ENCODE measurements at regions not wholly inside any gene's neighbourhood (a gene's known extent, or its start where the extent isn't known, plus 50 kb on each side); places are given as distances from the start of the nearest gene placed in this dataset.

GRCh38 chr3:30554317-30554690, 52.1 kb upstream of the TGFBR2 start:
- Mint-ChIP-seq H3K9me3 (ENCODE audit: unreplicated experiment) (no peaks in the 10 kb centered on the region), H3K27me3 (ENCODE audit: insufficient read depth, unreplicated experiment) (no peaks in the 10 kb centered on the region), H3K27ac (ENCODE audit: unreplicated experiment) (no peak overlapping the region), H3K4me3 (ENCODE audit: unreplicated experiment) (no peak overlapping the region), H3K36me3 (ENCODE audit: insufficient read depth, unreplicated experiment) (no peaks in the 10 kb centered on the region), H3K4me1 (ENCODE audit: low read depth, unreplicated experiment) (peaks cover 45% of the 10 kb centered on the region)
- BruUV-seq (replicated peaks): no TSS peak
- intact Hi-C loops (cut with micrococcal nuclease; ENCODE audit: unreplicated experiment): no loop called here
- no peaks in the 10 kb centered on the region for H3K9me3 ChIP-seq
- H3K27me3 ChIP-seq (replicated peaks; ENCODE audit: control insufficient read depth, insufficient read depth, low read length): no peaks in the 10 kb centered on the region
- H3K4me3 ChIP-seq (ENCODE audit: low read depth, low read length): no peak overlapping the region
- POLR2A ChIA-PET: no interaction called here
- H3K36me3 ChIP-seq (ENCODE audit: control insufficient read depth, insufficient read depth, low read length): no peaks in the 10 kb centered on the region
- TF ChIP-seq CTCF (IDR thresholded peaks at IDR 0.05; ENCODE audit: insufficient read depth in 1 of 2, low read depth in 1 of 2, low read length in 1 of 2, severe bottlenecking in 1 of 2, unreplicated experiment in 1 of 2): no peak
- no peak for DNase-seq
- CTCF ChIA-PET: no interaction called here
- H3K4me1 ChIP-seq: 0 out of 2 replicates have a peak, but pooled peaks cover 11% of the 10 kb centered on the region

- no peak overlapping the region for H3K4me3 ChIP-seq (ENCODE audit: low read depth, low read length)
- Mint-ChIP-seq H3K4me3 (ENCODE audit: unreplicated experiment) (no peak overlapping the region), H3K36me3 (ENCODE audit: insufficient read depth, unreplicated experiment) (no peaks in the 10 kb centered on the region), H3K9me3 (ENCODE audit: unreplicated experiment) (no peaks in the 10 kb centered on the region), H3K27me3 (ENCODE audit: insufficient read depth, unreplicated experiment) (no peaks in the 10 kb centered on the region), H3K4me1 (ENCODE audit: low read depth, unreplicated experiment) (peaks cover 34% of the 10 kb centered on the region), H3K27ac (ENCODE audit: unreplicated experiment) (no peak overlapping the region)
- no peak for DNase-seq
- POLR2A ChIA-PET: no interaction called here
- CTCF ChIA-PET: no interaction called here
- H3K9me3 ChIP-seq: no peaks in the 10 kb centered on the region
- no peaks in the 10 kb centered on the region for H3K36me3 ChIP-seq (ENCODE audit: control insufficient read depth, insufficient read depth, low read length)
- no peak for TF ChIP-seq CTCF (IDR thresholded peaks at IDR 0.05; ENCODE audit: insufficient read depth in 1 of 2, low read depth in 1 of 2, low read length in 1 of 2, severe bottlenecking in 1 of 2, unreplicated experiment in 1 of 2)
- BruUV-seq (replicated peaks): no TSS peak
- 0 out of 2 replicates have a peak, but pooled peaks cover 4% of the 10 kb centered on the region for H3K4me1 ChIP-seq
- no peaks in the 10 kb centered on the region for H3K27me3 ChIP-seq (replicated peaks; ENCODE audit: control insufficient read depth, insufficient read depth, low read length)
- intact Hi-C loops (cut with micrococcal nuclease; ENCODE audit: unreplicated experiment): no loop called here
These were observed 50.4 kb upstream of the TGFBR2 start for GRCh38 chr3:30555968-30556367.

All from Caco-2 (cell line).